ENCODE measurements at regions not wholly inside any gene's neighbourhood (a gene's known extent, or its start where the extent isn't known, plus 50 kb on each side); places are given as distances from the start of the nearest gene placed in this dataset.
"Not testable (repeated sequence)": the region's sequence is repeated elsewhere in the genome, so short reads cannot be mapped to it uniquely, and the experiment has no call there.

DNA sequence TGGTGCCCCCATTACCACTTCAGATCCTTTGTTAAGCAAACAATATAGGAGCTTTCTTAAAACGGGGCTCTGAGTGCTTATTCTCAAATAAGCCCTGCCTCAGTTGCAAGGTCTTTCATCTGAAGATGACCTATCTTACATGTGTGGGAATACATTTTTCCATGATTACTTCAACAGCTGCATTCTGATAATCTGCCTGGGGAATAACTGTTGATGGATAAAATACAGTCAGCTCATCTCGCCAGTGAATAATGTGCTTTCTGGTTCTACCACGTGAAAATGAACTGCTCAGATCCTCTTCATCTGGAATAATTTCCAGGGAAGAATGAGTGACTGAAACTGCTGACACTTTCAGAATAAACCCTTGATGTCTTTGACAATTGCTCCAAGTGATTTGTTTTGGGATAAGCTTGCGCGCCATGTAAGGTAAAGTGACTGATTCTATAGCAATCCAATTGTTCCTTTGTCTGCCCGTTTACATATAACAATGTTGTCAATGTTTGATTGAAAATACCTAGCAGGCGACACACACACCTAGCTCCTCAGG, 161.3 kb downstream of the RTL9 start:
- no peak for DNase-seq

DNA sequence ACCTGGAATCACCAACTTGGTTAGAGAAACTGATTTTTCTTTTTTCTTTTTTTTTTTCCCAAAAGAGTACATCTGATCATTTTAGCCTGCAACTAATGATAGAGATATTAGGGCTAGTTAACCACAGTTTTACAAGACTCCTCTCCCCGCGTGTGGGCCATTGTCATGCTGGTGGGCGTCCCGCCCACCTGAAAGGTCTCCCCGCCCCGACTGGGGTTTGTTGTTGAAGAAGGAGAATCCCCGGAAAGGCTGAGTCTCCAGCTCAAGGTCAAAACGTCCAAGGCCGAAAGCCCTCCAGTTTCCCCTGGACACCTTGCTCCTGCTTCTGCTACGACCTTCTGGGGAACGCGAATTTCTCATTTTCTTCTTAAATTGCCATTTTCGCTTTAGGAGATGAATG, 162.0 kb downstream of the RTL9 start:
- not testable (repeated sequence) for DNase-seq

DNA sequence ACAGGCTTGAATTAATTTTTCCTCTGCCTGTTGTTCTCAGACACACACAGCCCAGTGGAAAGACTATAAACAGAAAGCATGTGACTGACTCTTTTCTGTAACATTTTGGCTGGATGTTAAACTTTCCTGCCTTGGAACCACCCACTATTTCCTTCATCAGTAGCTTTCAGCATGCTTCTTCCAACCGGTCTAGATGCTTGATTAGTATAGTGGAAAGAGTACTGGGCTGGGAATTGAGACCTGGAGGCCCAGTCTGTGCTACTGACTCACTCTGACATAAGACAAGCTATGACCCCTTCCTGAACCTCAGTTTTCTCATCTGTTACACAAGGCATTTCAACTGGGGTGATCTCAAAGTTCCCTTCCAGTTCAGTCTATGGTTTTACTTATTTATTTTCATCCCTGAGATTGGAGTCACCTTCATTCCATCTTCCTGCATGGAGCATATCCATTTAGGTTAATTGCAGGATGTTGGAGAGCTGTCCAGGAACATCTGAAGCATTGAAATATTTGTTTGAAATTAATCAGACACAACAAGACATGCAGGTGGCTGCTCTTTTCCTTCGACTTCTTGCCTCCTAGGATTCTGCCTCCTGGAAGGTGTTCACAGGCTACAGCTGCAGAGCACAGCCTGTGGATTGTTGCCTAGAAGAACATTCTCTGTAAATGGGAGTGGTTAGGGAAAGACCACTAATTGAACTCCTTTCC, 173.4 kb downstream of the RTL9 start:
- no peak for DNase-seq

DNA sequence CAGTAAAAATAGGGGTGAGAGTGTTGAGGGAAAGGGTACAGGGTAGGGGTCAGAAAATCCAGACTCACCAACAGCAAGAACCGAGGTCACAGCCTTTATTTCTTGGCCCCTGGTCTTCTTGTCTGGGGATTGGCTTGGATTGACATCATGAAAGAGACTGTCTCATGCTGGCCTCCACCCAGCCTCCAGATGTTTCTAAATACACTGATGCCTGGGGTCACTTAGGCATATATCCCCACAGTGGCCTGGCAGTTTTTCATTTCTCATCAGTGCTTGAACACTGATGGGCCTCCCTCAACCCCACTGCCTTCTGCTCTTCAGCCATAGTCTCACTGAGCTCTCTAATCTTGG, 173.9 kb downstream of the RTL9 start:
- DNase-seq: no peak

DNA sequence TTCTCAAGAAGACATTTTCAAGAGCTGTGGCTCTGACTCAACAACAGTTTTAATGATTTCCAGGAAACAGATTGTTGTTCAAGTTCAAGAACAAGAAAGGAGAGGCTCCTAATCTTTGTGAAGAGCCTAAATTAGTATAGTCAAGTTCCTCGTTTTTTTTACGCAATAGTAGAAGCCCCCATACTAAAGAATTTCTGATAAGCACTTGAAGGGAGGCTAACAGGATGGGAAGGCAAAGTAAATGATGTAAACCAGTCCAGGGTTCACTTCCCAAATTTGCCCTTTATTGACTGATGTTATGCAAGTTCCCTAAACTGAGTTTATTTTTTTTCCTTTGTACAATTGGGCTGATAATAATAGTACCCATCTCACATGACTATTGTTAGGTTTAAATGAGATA, 178.2 kb downstream of the RTL9 start:
- DNase-seq: peak; percentile 33

DNA sequence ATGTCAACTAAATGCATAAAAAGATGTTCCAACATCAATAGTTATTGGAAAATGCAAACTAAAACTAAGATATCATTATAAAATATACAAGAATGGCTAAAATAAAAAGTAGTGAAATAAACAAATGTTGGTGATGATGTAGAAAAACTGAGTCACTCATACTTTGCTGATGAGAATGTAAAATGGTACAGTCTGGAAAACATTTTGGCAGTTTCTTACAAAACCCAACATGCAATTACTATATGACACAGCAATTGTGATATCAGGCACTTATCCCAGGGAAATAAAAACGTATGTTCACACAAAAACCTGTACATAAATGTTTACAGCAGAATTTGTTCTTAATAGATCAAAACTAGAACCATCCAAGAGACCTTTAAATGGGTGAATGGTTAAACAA, 182.6 kb downstream of the RTL9 start:
- no peak for DNase-seq

DNA sequence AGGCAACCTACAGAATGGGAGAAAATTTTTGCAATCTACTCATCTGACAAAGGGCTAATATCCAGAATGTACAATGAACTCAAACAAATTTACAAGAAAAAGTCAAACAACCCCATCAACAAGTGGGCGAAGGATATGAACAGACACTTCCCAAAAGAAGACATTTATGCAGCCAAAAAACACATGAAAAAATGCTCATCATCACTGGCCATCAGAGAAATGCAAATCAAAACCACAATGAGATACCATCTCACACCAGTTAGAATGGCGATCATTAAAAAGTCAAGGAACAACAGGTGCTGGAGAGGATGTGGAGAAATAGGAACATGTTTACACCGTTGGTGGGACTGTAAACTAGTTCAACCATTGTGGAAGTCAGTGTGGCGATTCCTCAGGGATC, 192.2 kb downstream of the RTL9 start:
- not testable (repeated sequence) for DNase-seq

DNA sequence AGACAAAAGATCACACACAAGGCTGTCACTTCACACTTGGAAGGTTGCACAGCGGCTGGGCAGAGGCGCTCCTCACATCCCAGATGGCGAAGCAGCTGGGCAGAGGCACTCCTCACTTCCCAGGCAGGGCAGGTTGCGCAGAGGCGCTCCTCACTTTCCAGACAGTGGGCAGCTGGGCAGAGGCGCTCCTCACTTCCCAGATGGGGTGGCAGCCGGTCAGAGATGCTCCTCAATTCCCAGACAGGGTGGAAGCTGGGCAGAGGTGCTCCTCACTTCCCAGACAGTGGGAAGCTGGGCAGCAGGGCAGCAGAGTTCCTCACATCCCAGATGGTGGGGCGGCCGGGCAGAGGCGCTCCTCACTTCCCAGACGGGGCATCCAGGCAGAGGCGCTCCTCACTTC, 199.2 kb downstream of the RTL9 start:
- no peak for DNase-seq

DNA sequence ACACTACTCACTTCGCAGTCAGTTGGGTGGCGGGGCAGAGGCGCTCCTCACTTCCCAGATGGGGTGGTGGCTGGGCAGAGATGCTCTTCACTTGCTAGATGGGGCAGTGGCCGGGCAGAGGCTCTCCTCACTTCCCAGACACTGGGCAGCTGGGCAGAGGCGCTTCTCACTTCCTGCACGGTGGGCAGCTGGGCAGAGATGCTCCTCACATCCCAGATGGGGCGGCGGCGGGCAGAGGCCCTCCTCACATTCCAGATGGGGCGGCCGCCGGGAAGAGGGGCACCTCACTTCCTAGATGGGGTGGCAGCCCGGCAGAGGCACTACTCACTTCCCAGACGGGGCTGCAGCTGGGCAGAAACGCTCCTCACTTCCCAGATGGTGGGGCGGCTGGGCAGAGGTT, 199.8 kb downstream of the RTL9 start:
- DNase-seq: no peak

DNA sequence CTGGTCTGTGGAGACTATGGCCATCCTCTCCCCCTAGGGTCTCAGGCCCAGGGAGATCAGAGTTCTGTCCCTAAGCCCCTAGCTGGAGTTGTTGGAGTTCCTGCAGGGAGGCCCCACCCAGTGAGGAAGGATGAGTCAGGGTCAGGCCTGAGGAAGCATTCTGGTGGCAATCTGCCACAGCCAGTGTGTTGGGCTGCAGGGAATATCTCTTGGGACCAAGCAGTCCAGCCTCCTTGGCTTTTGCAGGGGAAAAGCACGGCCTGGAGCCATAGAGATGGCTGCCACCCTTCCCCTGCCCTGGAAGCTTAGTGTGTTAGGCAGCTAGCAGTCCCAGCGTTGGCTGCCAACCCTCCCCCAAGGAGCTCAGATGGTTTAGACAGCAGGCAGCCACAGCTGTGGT, 202.4 kb downstream of the RTL9 start:
- no peak for DNase-seq

DNA sequence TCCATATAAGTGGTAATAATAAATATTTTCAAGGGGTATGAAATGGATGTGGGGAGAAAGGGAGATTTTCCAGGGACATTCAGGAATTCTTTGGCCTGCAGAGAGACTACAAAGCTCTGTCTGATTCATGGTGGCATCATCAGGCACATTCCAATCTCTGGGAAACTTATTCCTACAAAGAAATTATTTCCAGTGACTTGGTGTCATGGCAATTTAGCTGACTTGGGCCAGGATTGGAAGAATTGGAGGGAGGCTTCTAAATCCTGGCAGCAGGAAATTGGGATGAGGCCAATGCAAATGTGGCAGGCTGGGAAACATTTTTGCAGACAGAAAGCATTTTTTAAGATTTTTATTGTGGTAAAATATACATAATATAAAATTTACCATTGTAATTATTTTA, 204.6 kb downstream of the RTL9 start:
- no peak for DNase-seq

DNA sequence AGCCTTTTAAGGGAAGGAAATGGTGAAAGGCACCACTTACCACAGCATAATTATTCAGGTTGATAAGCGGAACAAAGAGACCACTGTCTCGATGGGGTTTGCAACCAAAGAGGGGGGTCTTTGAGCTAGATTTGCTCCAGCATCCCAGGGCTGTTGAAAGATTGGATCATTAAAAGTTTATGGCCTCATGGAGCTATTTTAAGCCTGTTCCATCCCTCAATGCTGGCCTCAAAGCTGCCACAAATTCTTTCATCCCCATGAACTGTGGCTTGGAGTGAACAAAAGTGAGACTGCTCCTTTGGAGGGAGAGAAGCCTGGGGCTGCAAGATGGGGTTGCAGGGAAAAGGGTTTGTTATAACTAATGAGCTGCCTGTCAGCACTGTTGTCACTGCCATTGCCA, 209.8 kb downstream of the RTL9 start:
- no peak for DNase-seq

DNA sequence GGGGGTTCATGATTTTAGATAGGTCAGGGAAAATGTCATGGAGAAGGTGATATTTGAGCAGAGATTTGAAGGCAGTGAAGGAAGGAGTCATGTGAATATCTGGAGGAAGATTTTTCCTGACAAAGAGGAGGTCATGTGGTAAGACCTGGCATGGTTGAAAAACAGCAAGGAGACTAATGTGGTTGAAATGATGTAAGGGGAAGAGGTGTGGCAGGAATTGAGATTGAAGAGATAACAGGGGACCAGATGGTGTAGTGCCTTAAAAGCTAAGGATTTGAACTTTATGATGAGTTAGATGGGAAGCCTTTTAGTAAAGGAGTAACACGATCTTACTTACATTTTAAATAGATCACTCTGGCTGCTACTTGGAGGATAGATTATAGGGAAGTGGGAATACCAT, 210.9 kb downstream of the RTL9 start:
- no peak for DNase-seq

DNA sequence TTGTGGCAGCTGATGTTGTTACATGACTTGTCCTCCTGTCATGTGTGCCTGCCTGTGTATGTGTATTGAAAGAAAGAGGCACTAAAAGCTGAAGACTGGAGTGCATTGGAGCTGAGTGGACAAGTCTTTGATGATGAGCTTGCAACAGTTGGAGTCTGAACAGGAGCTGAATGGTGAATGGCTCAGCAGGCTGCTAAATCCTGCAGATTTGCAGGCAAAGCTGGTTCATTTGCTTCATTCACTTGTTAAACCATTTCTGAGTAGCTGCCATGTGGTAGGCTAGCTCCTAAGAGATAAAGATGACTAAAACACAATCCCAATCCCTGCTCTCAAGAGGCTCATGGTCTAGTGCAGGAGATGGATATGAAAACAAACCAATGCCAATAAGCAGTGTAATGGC, 217.3 kb downstream of the CHRDL1 start:
- no peak for DNase-seq

DNA sequence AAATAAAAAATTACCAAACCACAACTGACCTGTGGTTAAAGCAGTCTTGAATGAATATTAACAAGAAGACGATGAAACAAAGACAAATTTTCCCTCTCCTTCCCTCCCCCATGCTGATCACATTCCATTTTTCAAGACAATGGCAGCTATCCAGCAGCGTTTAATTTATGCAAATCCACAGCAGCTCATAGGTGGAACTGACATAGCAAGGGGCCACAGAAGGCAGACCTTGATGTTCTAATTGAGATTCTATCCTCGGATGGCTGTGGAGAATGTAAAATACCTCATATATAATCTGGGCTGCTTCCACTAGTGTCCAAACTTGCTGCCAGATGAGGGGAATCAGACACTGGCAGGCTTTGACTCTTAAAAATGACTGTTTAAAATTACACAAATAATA, 211.5 kb downstream of the CHRDL1 start:
- DNase-seq: no peak

DNA sequence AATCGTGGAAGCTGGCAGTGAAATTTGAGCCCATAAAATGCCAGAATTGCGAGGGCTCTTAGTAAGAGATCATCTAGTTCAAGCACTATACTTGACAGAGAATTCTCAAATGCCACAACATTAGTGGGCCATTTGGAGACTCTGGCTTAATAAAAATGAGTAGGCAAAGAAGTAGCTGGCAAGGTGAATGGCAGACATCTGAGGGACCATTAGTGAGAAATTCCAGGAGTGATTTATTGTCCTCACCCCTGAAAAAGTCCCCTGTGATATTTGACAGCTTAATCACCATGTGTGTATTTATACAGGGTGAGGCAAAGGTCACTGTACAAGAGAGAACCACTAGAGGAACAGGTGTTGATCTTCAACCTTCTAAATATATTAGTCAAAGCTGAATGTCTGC, 207.5 kb downstream of the CHRDL1 start:
- no peak for DNase-seq

DNA sequence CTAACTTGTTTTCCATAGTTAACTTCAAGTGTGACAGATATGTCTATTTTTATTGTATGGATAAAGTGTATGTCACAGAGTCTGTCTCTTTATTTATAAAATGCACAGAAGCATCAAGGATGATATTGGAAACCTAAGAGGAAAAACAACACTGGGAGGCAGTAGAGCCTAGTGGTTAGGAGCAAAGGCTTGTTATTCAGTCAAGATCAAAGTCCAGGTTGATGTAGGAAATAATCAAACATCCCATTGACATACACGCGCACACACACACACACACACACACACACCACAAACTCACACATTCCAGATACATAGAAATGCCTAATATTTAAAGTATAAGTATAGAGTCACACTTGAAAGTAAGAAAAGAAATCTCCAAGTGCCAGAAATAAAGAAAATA, 206.8 kb downstream of the CHRDL1 start:
- no peak for DNase-seq

DNA sequence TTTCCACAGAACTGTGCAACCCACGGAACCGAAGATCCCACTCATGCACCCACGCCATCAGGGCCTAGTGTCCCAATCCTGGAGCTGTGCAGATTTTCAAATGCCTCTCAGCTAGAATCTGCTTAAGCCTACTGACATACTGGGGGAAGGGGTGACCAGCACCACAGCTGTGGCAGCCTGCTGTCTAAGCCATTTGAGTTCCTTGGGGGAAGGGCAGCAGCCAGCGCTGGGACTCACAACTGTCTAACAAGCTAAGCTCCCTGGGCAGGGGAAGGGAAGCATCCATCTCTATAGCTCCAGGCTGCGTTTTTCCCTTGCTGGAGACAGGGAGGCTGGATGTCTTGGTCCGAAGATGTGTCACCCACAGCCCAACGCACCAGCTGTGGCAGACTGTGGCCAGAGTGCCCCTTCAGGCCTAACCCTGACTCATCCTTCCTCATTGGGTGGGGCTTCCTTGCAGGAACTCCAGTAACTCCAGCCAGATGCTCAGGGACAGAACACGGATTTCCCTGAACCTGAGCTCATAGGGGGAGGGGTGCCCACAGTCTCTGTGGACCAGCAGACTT, 194.8 kb downstream of the CHRDL1 start:
- DNase-seq: no peak

DNA sequence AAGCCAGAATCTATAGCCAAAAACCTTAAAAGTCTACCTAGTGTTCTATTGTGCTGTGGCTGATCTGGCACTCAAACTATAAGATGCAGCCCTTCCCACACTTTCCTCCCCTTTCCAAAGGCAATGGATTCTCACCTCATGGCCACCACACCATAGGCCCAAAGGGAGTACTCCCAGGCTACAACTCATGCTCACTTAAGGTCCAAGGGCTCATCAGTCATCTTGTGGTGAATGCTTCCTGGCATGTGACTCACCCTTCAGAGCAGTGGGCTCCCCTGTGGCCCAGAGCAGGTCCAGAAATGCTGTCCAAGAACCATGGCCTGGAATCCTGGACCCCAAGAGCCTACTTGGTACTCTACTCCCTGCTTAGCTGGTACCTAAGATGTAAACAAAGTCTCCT, 181.0 kb downstream of the CHRDL1 start:
- DNase-seq: no peak

All from inflammatory macrophage treated with lipopolysaccharide for 4 hours (primary cell).